ENCODE measurements at regions not wholly inside any gene's neighbourhood (a gene's known extent, or its start where the extent isn't known, plus 50 kb on each side); places are given as distances from the start of the nearest gene placed in this dataset.

DNA sequence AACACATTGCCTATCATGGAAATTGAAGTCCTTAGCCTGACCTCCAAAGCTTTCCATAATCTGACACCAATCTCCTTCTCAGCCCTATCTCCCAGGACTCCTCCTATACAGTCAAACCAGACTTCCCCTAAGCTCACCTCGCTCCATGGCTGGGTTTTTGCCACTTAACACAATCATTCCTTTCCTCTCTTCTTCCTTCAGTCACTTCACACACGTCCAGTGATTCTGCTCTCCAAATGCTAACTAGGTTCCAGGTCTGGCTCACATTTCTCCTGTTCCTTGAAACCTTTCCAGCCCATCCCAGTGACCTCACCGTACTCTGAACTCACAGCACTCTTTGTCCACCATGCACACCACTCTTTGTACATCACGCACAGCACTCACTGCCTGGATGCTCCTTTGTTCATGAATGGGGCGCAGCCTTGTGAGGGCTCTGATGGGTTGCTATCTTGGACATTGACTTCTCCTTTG, 98.4 kb downstream of the GLUL start:
- no peak for DNase-seq

DNA sequence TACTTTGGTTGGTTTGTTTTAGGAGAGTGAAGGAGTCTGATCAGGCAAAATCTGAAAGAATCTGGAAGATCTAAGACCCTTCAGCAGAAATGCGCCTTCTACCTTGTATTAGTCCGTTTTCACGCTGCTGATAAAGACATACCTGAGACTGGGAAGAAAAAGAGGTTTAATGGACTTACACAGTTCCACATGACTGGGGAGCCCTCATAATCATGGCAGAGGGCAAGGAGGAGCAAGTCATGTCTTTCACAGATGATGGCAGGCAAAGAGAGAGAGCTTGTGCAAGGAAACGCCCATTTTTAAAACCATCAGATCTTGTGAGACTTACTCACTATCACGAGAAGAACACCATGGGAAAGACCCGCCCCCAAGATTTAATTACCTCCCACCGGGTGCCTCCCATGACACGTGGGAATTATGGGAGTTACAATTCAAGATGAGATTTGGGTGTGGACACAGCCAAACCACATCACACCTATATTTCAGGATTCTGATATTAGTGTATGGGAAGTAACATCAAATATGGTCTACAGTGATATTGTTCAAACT, 99.3 kb downstream of the GLUL start:
- DNase-seq = no peak

DNA sequence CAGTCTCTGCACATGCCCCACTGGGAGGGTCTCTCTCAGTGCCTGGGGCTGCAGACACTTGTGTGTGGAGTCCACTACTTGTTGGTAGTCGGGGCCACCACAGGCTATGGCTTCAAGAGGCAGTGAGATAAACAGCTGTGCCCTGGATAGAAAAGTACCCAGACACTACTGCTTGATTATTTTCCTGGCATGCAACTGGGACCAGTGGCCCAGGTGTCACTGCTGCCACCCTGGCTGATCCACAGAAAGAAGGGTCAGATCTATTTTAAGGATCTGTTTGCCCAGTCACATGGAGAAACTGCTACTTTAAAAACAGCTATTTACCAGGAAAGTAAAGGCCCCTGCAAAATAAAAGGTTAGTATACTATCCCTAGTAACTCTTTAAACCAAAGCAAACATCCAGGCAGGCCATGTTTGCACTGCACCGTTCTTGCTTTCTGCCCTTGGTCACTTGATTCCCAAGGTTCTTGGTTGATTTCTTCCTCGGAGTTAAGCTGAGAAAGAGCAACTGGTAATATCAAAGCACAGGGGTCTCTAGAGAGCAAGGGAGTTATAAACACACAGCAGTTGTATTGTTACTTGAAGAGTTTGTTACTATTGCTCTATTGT, 99.9 kb downstream of the GLUL start:
- no peak for DNase-seq

GRCh38 chr1:182288749-182289604, 102.6 kb downstream of the GLUL start:
- no peak for DNase-seq

- DNase-seq = no peak
These were observed 104.8 kb downstream of the GLUL start for GRCh38 chr1:182286761-182287160.

DNA sequence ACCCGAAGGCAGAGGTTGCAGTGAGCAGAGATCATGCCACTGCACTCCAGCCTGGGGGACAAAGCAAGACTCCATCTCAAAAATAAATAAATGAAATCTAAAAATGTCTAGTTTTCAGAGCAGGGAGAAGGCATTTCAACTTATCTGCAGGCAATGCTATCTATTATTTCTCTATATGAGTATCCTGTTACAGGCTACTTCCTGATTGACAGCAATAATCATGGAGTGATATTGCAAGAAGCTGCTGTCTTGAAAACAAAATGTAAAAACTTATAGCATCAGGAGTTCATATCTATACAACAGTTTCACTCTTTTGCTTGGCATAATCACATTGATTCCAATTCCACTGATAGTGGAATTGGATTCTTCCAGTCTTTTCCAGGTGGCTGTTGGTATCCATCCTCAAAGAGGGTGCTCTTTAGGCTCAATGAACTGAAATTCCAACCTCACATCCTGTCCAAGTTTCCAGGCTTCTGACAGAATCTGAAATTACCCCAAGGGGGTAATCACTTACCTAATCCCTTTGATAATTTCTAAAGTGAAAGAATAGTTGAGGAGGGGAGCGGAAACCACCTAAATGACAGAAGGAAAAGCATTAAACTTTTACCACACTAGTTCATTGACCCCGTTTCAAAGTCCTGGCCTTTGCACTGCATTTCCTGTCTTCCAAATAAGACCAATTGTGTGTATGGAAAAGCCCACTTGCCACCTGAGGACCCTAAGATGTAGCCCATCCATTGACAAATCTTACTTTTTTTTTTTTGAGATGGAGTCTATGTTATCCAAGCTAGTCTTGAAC, 107.6 kb downstream of the GLUL start:
- no peak for DNase-seq

DNA sequence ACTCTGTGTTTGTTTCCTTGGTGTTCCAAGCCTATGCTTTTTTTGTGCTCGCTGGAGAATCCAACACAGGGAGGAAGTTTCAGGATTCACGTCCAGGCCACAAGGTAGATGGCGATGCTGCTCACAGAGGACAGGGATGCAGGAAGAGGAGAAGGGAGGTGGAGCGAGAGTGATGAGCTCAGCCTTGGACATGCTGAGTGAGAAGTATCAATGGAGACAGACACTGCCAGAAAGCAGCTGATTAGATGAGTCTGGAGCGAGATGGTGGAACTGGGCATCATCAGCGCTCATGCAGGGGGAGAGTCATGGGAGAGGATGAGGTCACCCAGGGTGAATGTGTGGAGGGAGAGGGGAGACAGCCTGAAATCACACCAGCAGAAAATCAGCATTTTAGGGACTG, 110.0 kb downstream of the GLUL start:
- no peak for DNase-seq

DNA sequence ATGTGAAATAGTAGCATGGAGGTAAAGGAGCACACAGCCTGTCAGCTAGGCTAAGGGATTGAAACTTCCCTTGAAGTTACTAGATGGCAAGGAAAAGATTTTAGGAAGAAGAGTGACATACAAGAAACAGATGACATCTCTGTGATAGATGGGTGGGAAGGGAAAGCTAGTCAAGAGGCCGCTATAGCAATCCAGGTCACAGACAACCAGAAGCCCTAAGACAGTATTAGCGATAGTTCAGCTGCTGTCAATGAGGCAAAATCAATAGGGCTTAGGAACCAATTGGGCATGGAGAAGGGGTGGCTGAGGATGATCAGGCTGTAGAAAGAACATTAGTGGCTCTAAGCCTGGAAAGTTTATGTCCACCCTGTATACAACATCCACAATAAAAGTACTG, 111.1 kb downstream of the GLUL start:
- no peak for DNase-seq

- DNase-seq = no peak
These were observed 111.7 kb downstream of the GLUL start for GRCh38 chr1:182279724-182280503.

DNA sequence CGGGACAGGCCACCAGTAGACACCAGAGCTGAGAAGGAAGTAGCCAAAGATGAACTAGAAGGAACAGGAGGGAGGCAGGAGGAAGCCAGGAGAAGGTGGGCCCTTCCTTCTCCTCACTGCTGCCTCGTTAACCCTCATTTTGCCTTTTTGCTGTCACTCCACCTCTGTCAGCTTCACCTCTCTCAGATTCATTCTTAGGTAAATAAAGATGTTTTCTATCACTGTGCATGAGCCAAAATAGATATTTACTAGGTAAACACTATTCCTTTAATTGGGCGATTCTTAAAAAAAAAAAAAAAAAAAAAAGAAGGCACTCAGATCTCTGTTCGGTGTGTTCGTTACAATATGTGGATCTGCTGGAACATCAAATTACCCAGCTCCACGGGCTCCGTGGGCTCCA, 112.3 kb downstream of the GLUL start:
- no peak for DNase-seq

- no peak for DNase-seq
These were observed 113.2 kb downstream of the GLUL start for GRCh38 chr1:182278144-182279054.

DNA sequence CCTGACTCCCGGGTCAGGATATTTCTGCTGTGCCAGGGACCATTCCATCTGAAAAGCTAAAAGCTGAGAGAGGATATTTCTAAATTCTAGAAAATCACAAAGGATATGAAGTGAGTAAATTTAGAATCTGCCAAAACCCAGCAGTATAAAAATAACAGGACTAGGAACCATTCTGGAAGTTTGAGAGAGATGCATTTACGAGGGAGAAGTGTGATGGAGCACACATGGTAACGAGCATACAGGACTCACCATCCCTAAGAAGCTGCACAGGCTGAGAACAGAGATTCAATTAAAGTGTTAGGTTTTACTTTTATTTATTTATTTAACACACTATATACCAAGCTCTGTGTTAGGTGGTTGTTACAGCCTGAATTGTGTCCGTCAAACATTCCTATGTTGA, 116.3 kb downstream of the GLUL start:
- DNase-seq = no peak

DNA sequence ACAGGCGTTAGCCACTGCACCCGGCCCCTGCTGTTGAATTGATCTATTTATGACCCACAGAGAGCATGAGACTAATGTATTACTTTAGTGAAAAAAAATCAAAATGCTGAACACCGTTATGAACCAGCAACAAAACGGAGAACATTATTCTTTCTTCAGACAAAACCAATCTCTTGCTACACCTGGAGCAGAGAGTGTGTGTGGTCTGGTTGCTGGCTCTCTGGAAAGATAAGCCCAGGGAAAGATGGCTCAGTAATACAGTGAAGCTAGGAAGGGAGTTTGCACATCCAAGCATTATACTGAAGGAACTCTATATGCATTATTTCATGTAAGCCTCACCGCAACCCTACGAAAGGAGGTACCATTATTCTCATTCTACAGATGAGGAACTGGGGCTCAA, 117.0 kb downstream of the GLUL start:
- no peak for DNase-seq

GRCh38 chr1:182270731-182271130, 120.9 kb downstream of the GLUL start:
- DNase-seq = no peak

DNA sequence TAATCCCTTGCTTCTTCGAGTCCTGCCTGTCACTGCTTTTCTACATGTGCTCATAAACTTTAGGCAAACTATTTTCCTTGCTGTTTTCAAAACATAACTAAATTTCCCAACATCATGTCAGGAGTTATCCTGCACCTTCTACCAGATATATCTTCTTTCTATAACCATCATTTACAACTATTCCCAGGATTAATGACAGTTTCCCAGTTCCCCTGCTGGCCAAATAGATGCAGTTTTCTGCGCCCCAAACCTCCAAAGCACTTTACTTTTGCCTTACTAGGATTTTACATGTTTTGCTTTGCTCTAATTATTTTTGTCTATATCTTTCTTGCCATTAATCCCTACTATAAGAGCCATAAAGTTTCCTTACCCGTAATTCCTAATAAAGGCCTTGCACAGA, 122.5 kb downstream of the GLUL start:
- no peak for DNase-seq

DNA sequence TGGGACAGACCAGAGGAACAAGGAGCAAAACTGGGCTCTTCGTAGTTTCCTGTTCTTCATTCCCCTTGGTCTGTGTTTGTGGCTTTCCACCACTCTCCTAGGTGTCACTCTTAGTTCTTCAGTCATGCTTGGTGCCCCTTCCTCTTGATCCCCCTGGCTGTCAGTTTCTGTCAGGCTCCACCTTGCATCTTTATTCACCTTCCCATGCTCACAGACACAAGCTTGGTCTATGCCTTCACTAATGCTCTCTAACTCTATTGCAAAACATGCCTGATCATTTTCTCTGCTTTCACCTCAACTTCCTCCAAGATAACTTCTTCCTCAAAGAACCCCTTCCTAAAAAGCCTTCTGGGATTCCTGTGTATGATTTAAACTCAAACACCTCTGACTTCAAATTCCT, 122.9 kb downstream of the GLUL start:
- no peak for DNase-seq

DNA sequence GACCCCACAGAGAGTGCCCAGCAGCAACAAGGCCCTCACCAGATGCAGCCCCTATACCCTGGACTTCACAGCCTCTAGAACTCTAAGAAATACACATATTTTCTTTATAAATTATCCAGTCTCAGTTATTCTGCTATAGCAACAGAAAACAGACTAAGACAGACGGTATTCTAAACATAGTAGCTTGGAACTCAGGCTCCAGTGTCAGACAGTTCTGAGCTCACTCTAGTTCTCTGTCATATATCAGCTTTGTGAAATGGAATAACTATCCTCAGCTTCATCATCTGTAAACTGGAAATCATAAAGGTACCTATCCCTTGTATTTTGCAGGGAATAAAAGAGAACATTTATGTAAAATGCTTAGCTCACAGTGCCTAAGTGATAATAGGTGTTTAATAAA, 127.4 kb downstream of the GLUL start:
- no peak for DNase-seq

DNA sequence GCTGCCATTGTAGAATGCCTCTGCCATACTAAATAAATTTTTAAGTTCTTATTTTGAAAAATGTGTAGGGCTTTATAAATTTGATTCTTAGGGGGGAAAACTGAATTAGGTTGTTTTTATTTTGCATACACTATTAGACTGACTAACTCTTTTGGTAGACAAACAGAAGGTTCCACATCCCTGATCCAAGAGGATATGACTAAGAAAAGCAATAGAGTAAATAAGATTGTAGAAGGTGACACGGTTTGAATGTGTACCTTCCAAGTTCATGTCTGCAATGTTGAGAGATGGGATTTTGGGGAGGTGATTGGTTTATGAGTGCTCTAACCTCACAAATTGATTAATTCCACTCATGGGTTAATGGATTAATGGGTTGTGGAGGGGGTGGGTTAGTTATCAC, 127.9 kb downstream of the GLUL start:
- DNase-seq = no peak

GRCh38 chr1:182262425-182262824, 129.2 kb downstream of the GLUL start:
- no peak for DNase-seq

DNA sequence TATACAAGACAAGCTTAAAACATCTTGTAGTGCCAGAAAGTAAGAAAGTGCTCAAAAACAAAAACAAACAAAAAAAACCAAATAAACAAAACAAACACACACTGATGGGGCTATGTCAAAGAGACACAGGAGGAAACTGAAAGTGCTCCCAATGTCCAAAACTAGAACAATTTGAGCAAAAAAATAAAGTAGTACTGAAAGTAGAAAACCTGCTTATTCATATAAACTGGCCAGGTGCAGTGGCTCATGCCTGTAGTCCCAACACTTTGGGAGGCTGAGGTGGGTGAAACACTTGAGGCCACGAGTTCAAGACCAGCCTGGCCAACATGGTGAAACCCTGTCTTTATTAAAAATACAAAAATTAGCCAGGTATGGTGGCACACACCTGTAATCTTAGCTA, 129.9 kb downstream of the GLUL start:
- no peak for DNase-seq

- DNase-seq = no peak
These were observed 131.1 kb downstream of the GLUL start for GRCh38 chr1:182260516-182260915.
